ENCODE measurements at regions not wholly inside any gene's neighbourhood (a gene's known extent, or its start where the extent isn't known, plus 50 kb on each side); places are given as distances from the start of the nearest gene placed in this dataset.

- TF ChIP-seq CTCF (IDR thresholded peaks at IDR 0.05) (no peak), POLR2AphosphoS5 (IDR thresholded peaks at IDR 0.05) (no peak), POLR2A (IDR thresholded peaks at IDR 0.05) (no peak), EP300 (IDR thresholded peaks at IDR 0.05) (no peak)
Observed at GRCh38 chr2:71935262-71935848, 212.3 kb downstream of the CYP26B1 start.
